ENCODE measurements at regions not wholly inside any gene's neighbourhood (a gene's known extent, or its start where the extent isn't known, plus 50 kb on each side); places are given as distances from the start of the nearest gene placed in this dataset.

GRCh38 chr14:104348741-104349140 lies 210.4 kb downstream of the KIF26A start:
- H3K36me3 Mint-ChIP-seq (ENCODE audit: insufficient read depth), result no peaks in the 10 kb centered on the region
- no peak for TF ChIP-seq CTCF (IDR thresholded peaks at IDR 0.05; ENCODE audit: unreplicated experiment)
- peaks cover 3% of the 10 kb centered on the region for H3K9me3 Mint-ChIP-seq (ENCODE audit: low read depth)
- peaks cover 10% of the 10 kb centered on the region for H3K4me1 Mint-ChIP-seq (ENCODE audit: low read depth)
- no peak overlapping the region for H3K27ac Mint-ChIP-seq
- H3K4me3 Mint-ChIP-seq (ENCODE audit: low read depth), result no peak overlapping the region
- H3K27me3 Mint-ChIP-seq, result peaks cover 35% of the 10 kb centered on the region
- no peak for DNase-seq (ENCODE audit: low spot score, unreplicated experiment)

- Mint-ChIP-seq H3K27me3 (peaks cover 27% of the 10 kb centered on the region), H3K9me3 (ENCODE audit: low read depth) (peaks cover 3% of the 10 kb centered on the region), H3K4me3 (ENCODE audit: low read depth) (no peak overlapping the region), H3K36me3 (ENCODE audit: insufficient read depth) (no peaks in the 10 kb centered on the region), H3K4me1 (ENCODE audit: low read depth) (peaks cover 3% of the 10 kb centered on the region), H3K27ac (no peak overlapping the region)
- no peak for DNase-seq (ENCODE audit: low spot score, unreplicated experiment)
- no peak for TF ChIP-seq CTCF (IDR thresholded peaks at IDR 0.05; ENCODE audit: unreplicated experiment)
Observed at GRCh38 chr14:104349950-104350349, 211.6 kb downstream of the KIF26A start.

GRCh38 chr14:104350463-104351185 lies 212.2 kb downstream of the KIF26A start:
- Mint-ChIP-seq H3K27me3 (peaks cover 24% of the 10 kb centered on the region), H3K27ac (no peak overlapping the region), H3K36me3 (ENCODE audit: insufficient read depth) (no peaks in the 10 kb centered on the region), H3K4me1 (ENCODE audit: low read depth) (peaks cover 2% of the 10 kb centered on the region), H3K4me3 (ENCODE audit: low read depth) (no peak overlapping the region), H3K9me3 (ENCODE audit: low read depth) (peaks cover 3% of the 10 kb centered on the region)
- no peak for TF ChIP-seq CTCF (IDR thresholded peaks at IDR 0.05; ENCODE audit: unreplicated experiment)
- no peak for DNase-seq (ENCODE audit: low spot score, unreplicated experiment)

- Mint-ChIP-seq H3K27ac (no peak overlapping the region), H3K9me3 (ENCODE audit: low read depth) (peaks cover 3% of the 10 kb centered on the region), H3K4me3 (ENCODE audit: low read depth) (no peak overlapping the region), H3K4me1 (ENCODE audit: low read depth) (no peaks in the 10 kb centered on the region), H3K27me3 (peaks cover 24% of the 10 kb centered on the region), H3K36me3 (ENCODE audit: insufficient read depth) (no peaks in the 10 kb centered on the region)
- no peak for TF ChIP-seq CTCF (IDR thresholded peaks at IDR 0.05; ENCODE audit: unreplicated experiment)
- DNase-seq (ENCODE audit: low spot score, unreplicated experiment), result no peak
Observed at GRCh38 chr14:104351849-104352492, 213.6 kb downstream of the KIF26A start.

GRCh38 chr14:104352493-104353220 lies 214.3 kb downstream of the KIF26A start:
- no peak for TF ChIP-seq CTCF (IDR thresholded peaks at IDR 0.05; ENCODE audit: unreplicated experiment)
- Mint-ChIP-seq H3K36me3 (ENCODE audit: insufficient read depth) (no peaks in the 10 kb centered on the region), H3K27me3 (peaks cover 24% of the 10 kb centered on the region), H3K9me3 (ENCODE audit: low read depth) (peaks cover 3% of the 10 kb centered on the region), H3K27ac (no peak overlapping the region), H3K4me1 (ENCODE audit: low read depth) (no peaks in the 10 kb centered on the region), H3K4me3 (ENCODE audit: low read depth) (no peak overlapping the region)
- DNase-seq (ENCODE audit: low spot score, unreplicated experiment), result no peak
